ENCODE measurements at regions not wholly inside any gene's neighbourhood (a gene's known extent, or its start where the extent isn't known, plus 50 kb on each side); places are given as distances from the start of the nearest gene placed in this dataset.

DNA sequence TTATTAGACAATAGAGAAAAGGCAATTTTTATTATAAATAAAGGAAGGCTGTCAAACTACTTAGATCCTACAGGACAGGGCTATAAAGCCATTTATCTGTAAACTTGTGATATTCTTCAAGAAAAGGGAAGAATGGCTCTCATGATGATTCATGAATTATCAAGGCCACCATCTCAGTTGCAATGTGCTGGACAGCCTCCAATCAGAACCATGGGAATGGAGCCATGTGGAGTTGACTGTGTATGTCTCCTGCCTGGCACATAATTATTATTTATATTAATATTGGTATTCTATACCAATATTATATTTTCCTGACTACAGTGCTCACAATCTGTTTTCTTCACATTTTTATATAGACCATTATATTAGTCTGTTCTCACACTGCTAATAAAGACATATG lies 560.5 kb upstream of the MIR17HG start (continued):
- TF ChIP-seq ELF4 (CRISPR knock-in tag; IDR thresholded peaks at IDR 0.05; ENCODE audit: low read depth) (no peak), ZNF263 (CRISPR knock-in tag; IDR thresholded peaks at IDR 0.05; ENCODE audit: low read depth) (no peak), ZNF138 (CRISPR knock-in tag; conservative IDR thresholded peaks at IDR 0.05) (no peak), FOXK1 (CRISPR knock-in tag; IDR thresholded peaks at IDR 0.05) (no peak), NFATC4 (CRISPR knock-in tag; IDR thresholded peaks at IDR 0.05) (no peak), NFE2L1 (CRISPR knock-in tag; IDR thresholded peaks at IDR 0.05) (no peak), ZNF219 (CRISPR knock-in tag; IDR thresholded peaks at IDR 0.05; ENCODE audit: borderline replicate concordance) (no peak)
- TF ChIP-seq, protein P1, sequence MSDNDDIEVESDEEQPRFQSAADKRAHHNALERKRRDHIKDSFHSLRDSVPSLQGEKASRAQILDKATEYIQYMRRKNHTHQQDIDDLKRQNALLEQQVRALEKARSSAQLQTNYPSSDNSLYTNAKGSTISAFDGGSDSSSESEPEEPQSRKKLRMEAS (CRISPR knock-in tag; IDR thresholded peaks at IDR 0.05), result no peak
- TF ChIP-seq, protein P2, sequence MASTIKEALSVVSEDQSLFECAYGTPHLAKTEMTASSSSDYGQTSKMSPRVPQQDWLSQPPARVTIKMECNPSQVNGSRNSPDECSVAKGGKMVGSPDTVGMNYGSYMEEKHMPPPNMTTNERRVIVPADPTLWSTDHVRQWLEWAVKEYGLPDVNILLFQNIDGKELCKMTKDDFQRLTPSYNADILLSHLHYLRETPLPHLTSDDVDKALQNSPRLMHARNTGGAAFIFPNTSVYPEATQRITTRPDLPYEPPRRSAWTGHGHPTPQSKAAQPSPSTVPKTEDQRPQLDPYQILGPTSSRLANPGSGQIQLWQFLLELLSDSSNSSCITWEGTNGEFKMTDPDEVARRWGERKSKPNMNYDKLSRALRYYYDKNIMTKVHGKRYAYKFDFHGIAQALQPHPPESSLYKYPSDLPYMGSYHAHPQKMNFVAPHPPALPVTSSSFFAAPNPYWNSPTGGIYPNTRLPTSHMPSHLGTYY (CRISPR knock-in tag; IDR thresholded peaks at IDR 0.05), result no peak

DNA sequence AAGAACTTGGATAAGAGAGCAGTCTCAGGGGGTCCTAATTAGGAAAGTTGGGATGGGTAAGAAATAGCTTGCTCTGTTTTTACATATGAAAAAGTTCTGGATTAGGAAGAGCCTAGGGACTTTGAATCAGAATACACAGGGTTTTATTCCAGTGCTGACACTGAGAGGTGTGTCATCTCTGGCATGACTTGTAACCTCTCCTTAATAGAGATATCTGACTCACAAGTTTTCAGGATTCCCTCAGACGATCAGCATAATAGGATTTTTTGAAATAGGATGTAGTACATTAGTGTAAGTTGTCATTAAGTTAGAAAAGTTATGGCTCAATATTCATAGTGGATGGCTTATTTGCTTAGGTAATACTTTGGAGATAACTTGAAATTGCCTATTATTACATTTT lies 555.2 kb upstream of the MIR17HG start:
- DNase-seq (ENCODE audit: low spot score), result no peak
- Mint-ChIP-seq H3K27ac (no peak overlapping the region), H3K27me3 (ENCODE audit: low read depth) (no peaks in the 10 kb centered on the region), H3K36me3 (peaks cover under 1% of the 10 kb centered on the region; the same call in 1 of the 2 replicates), H3K4me3 (no peak overlapping the region), H3K9me3 (peaks cover 1% of the 10 kb centered on the region; the same call in 1 of the 2 replicates), H3K4me1 (peaks cover 7% of the 10 kb centered on the region)
- ChIA-PET CTCF (no interaction called here), POLR2A (no interaction called here)
- no peak for TF ChIP-seq HMGA2 (CRISPR knock-in tag; IDR thresholded peaks at IDR 0.05)
- TF ChIP-seq ZNF396 (CRISPR knock-in tag; IDR thresholded peaks at IDR 0.05; ENCODE audit: borderline replicate concordance), result no peak
- TF ChIP-seq ZNF317 (CRISPR knock-in tag; IDR thresholded peaks at IDR 0.05; ENCODE audit: borderline replicate concordance, low read depth), result no peak
- TF ChIP-seq SMAD4 (CRISPR knock-in tag; IDR thresholded peaks at IDR 0.05), result no peak
- no peak for TF ChIP-seq NFE2L1 (CRISPR knock-in tag; IDR thresholded peaks at IDR 0.05)
- no peak for TF ChIP-seq JAZF1 (CRISPR knock-in tag; IDR thresholded peaks at IDR 0.05)
- TF ChIP-seq, protein P3, sequence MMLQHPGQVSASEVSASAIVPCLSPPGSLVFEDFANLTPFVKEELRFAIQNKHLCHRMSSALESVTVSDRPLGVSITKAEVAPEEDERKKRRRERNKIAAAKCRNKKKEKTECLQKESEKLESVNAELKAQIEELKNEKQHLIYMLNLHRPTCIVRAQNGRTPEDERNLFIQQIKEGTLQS (CRISPR knock-in tag; conservative IDR thresholded peaks at IDR 0.05), result no peak
- TF ChIP-seq, protein P1 (CRISPR knock-in tag; IDR thresholded peaks at IDR 0.05), result no peak
- TF ChIP-seq, protein P4, sequence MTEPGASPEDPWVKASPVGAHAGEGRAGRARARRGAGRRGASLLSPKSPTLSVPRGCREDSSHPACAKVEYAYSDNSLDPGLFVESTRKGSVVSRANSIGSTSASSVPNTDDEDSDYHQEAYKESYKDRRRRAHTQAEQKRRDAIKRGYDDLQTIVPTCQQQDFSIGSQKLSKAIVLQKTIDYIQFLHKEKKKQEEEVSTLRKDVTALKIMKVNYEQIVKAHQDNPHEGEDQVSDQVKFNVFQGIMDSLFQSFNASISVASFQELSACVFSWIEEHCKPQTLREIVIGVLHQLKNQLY (CRISPR knock-in tag; IDR thresholded peaks at IDR 0.05), result no peak
- TF ChIP-seq ETV6 (CRISPR knock-in tag; IDR thresholded peaks at IDR 0.05), result no peak
- TF ChIP-seq FOXK1 (CRISPR knock-in tag; IDR thresholded peaks at IDR 0.05), result no peak
- peak; percentile 55 for ATAC-seq

DNA sequence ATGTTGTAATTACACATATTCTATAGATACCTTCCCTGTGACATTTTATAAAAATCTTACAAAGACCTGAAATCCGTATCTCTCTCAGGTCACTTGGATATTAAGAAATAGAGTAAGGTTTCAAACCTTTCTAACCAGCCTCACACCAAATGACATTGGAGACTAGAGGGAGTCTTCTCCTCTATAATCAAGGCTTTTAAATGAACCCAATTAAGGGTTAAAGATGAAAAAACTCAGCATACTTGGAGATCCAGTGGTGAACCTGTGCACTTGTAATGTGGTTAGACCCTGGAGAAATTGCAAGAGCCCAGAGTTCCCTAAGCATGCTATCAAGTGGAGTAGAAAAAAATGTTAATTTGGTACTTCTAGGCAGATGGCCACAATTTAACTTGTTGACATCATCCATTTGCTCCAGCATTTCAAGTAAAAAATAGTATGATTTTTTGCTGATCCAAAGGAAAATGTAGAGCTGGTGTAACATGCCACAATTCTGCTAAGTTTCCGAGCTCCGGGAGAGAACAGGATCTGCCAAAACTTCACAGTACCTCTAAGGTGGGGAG lies 554.1 kb upstream of the MIR17HG start:
- Mint-ChIP-seq H3K9me3 (no peaks in the 10 kb centered on the region), H3K4me1 (peaks cover 12% of the 10 kb centered on the region), H3K4me3 (no peak overlapping the region), H3K27me3 (ENCODE audit: low read depth) (no peaks in the 10 kb centered on the region), H3K36me3 (no peaks in the 10 kb centered on the region), H3K27ac (no peak overlapping the region)
- ChIA-PET CTCF (no interaction called here), POLR2A (no interaction called here)
- DNase-seq (ENCODE audit: low spot score) (no peak), ATAC-seq (no peak)
- TF ChIP-seq, protein P5, sequence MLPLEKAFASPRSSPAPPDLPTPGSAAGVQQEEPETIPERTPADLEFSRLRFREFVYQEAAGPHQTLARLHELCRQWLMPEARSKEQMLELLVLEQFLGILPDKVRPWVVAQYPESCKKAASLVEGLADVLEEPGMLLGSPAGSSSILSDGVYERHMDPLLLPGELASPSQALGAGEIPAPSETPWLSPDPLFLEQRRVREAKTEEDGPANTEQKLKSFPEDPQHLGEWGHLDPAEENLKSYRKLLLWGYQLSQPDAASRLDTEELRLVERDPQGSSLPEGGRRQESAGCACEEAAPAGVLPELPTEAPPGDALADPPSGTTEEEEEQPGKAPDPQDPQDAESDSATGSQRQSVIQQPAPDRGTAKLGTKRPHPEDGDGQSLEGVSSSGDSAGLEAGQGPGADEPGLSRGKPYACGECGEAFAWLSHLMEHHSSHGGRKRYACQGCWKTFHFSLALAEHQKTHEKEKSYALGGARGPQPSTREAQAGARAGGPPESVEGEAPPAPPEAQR (CRISPR knock-in tag; IDR thresholded peaks at IDR 0.05), result no peak
- TF ChIP-seq, protein P6, sequence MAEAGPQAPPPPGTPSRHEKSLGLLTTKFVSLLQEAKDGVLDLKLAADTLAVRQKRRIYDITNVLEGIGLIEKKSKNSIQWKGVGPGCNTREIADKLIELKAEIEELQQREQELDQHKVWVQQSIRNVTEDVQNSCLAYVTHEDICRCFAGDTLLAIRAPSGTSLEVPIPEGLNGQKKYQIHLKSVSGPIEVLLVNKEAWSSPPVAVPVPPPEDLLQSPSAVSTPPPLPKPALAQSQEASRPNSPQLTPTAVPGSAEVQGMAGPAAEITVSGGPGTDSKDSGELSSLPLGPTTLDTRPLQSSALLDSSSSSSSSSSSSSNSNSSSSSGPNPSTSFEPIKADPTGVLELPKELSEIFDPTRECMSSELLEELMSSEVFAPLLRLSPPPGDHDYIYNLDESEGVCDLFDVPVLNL (CRISPR knock-in tag; IDR thresholded peaks at IDR 0.05; ENCODE audit: borderline replicate concordance, low read depth), result no peak
- no peak for TF ChIP-seq CREM (CRISPR knock-in tag; IDR thresholded peaks at IDR 0.05)
- no peak for TF ChIP-seq JUN (CRISPR knock-in tag; IDR thresholded peaks at IDR 0.05)
- TF ChIP-seq GTF2I (CRISPR knock-in tag; conservative IDR thresholded peaks at IDR 0.05), result no peak
- TF ChIP-seq, protein P7, sequence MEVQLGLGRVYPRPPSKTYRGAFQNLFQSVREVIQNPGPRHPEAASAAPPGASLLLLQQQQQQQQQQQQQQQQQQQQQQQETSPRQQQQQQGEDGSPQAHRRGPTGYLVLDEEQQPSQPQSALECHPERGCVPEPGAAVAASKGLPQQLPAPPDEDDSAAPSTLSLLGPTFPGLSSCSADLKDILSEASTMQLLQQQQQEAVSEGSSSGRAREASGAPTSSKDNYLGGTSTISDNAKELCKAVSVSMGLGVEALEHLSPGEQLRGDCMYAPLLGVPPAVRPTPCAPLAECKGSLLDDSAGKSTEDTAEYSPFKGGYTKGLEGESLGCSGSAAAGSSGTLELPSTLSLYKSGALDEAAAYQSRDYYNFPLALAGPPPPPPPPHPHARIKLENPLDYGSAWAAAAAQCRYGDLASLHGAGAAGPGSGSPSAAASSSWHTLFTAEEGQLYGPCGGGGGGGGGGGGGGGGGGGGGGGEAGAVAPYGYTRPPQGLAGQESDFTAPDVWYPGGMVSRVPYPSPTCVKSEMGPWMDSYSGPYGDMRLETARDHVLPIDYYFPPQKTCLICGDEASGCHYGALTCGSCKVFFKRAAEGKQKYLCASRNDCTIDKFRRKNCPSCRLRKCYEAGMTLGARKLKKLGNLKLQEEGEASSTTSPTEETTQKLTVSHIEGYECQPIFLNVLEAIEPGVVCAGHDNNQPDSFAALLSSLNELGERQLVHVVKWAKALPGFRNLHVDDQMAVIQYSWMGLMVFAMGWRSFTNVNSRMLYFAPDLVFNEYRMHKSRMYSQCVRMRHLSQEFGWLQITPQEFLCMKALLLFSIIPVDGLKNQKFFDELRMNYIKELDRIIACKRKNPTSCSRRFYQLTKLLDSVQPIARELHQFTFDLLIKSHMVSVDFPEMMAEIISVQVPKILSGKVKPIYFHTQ (CRISPR knock-in tag; IDR thresholded peaks at IDR 0.05), result no peak
- no peak for TF ChIP-seq TCF7 (CRISPR knock-in tag; IDR thresholded peaks at IDR 0.05; ENCODE audit: low read depth)
- TF ChIP-seq, protein P4 (CRISPR knock-in tag; IDR thresholded peaks at IDR 0.05), result no peak
- no peak for TF ChIP-seq JAZF1 (CRISPR knock-in tag; IDR thresholded peaks at IDR 0.05)
- no peak for TF ChIP-seq ZNF671 (CRISPR knock-in tag; IDR thresholded peaks at IDR 0.05)
- no peak for TF ChIP-seq MYBL2 (CRISPR knock-in tag; IDR thresholded peaks at IDR 0.05)
